HG03045 (cell line): ENCODE measurements at regions not wholly inside any gene's neighbourhood (a gene's known extent, or its start where the extent isn't known, plus 50 kb on each side); places are given as distances from the start of the nearest gene placed in this dataset.
"Not testable (repeated sequence)": the region's sequence is repeated elsewhere in the genome, so short reads cannot be mapped to it uniquely, and the experiment has no call there.

Experiments
- ATAC-seq: cut with Tn5 transposase; IDR thresholded peaks from one replicate; pipeline ENCODE4 v1.9.1; 2021; ENCODE audit warnings: mild to moderate bottlenecking, moderate library complexity; ENCODE audit not compliant: unreplicated experiment

GRCh38 chr9:64370344-64370743 is 914.7 kb downstream of the FOXD4L5 start:
- ATAC-seq, result not testable (repeated sequence)

DNA sequence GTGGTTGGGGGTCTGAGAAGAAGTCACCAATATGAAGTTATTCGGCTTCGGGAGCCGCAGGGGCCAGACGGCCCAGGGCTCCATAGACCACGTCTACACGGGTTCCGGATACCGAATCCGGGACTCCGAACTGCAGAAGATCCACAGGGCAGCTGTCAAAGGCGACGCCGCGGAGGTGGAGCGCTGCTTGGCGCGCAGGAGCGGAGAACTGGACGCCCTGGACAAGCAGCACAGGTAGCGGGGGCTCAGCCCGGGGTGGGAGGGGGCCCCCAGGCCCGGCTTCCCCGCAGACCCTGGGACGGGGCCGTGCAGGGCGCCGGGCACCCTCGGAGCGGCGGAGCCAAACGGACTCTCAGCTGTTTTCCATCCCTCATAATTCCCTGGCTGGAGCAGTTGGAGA is 915.4 kb downstream of the FOXD4L5 start:
- not testable (repeated sequence) for ATAC-seq

DNA sequence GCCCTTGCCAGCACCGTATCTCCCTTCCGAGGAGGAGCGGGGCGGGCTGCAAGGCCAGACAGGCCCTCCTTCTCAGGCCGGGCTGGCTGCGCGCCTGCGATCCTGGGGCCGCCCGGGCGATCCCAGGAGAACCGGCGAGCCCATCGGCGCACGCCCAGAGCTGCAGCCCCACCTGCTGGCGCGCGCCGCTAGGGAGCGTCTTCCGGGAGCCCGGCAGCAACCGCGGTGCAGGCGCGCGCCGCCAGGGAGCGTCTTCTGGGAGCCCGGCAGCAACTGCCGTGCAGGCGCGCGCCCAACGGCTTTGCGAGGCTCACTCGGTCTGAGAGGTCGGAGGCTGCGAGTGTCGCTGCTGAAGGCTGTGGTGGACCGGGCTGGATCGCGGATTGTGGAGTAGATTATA is 915.9 kb downstream of the FOXD4L5 start:
- ATAC-seq, result peak; percentile 100

DNA sequence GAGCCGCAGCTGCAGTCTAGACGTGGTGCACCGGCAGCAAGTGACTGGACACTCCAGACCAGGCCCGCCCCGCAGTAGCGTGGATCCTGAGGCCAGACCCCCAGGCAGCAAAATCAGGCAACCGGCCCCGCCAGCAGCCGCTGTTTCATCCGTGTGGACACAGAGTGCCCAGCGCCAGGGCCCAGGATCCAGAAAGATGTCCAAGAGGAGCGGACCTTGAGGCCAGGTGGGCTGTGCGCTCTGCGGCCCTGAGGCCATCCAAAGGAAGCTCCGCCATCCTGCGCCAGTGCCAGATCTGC is 916.4 kb downstream of the FOXD4L5 start:
- not testable (repeated sequence) for ATAC-seq

GRCh38 chr9:64367826-64368643 is 917.0 kb downstream of the FOXD4L5 start:
- ATAC-seq, result not testable (repeated sequence)
